T-cell (primary cell): ENCODE measurements at regions not wholly inside any gene's neighbourhood (a gene's known extent, or its start where the extent isn't known, plus 50 kb on each side); places are given as distances from the start of the nearest gene placed in this dataset.

Experiments used
- ATAC-seq, 4 experiments: fragments of 200-7000 bp in 3 of 4; fragments of 150-1000 bp in 1 of 4; cut with Tn5 transposase; replicated peaks in 1 of 4; 1 replicate in 3 of 4; 2 replicates in 1 of 4; pipeline ENCODE4 v1.10.0; 2021; ENCODE audit warnings: moderate library complexity in 3 of 4, mild to moderate bottlenecking in 2 of 4, moderate number of reproducible peaks in 1 of 4
- CTCF ChIA-PET, 2 donors: fragments of 300-600 bp; sonication (Branson Sonifier 250); formaldehyde crosslinking; loops; one replicate each; lab custom pipeline; 2022; ENCODE audit warnings: antibody characterized with exemption in 2 of 2; lab: Charles Lee
- POLR2A ChIA-PET, 2 donors: fragments of 300-600 bp; sonication (Branson Sonifier 250); formaldehyde crosslinking; loops; one replicate each; lab custom pipeline; 2022; ENCODE audit warnings: antibody characterized with exemption in 2 of 2; lab: Charles Lee
- DNase-seq, 35 experiments: peaks; one replicate each; pipeline versions ENCODE4 v3.0.0 to v3.0.0-alpha.2; 2013 to 2023
- H3K27ac ChIP-seq: one replicate; pipeline ENCODE4 v1.5.1; 2013; ENCODE audit warnings: low read length
- H3K27me3 ChIP-seq, 2 experiments: replicated peaks in 1 of 2; 1 replicate in 1 of 2; 2 replicates in 1 of 2; pipeline versions ENCODE4 v1.6.1 to v1.7.0; 2013; ENCODE audit warnings: low read length in 1 of 2, mixed read lengths in 1 of 2; ENCODE audit not compliant: control insufficient read depth in 2 of 2, insufficient read depth in 2 of 2; ENCODE audit errors: extremely low read depth in 1 of 2
- H3K36me3 ChIP-seq, 2 donors: 1 replicate in 1 of 2; 2 replicates in 1 of 2; pipeline versions ENCODE4 v1.6.1 to v1.7.0; 2013; ENCODE audit warnings: low read length in 1 of 2; ENCODE audit not compliant: control insufficient read depth in 2 of 2, insufficient read depth in 1 of 2; ENCODE audit errors: extremely low read depth in 1 of 2
- H3K4me1 ChIP-seq, 2 experiments: 1 replicate in 1 of 2; 2 replicates in 1 of 2; pipeline versions ENCODE4 v1.6.1 to v1.7.0; 2013; ENCODE audit warnings: low read length in 2 of 2, mixed read lengths in 1 of 2; ENCODE audit not compliant: insufficient read depth in 2 of 2, control insufficient read depth in 1 of 2; ENCODE audit errors: extremely low read depth in 1 of 2
- H3K4me3 ChIP-seq, 2 donors: 1 replicate in 1 of 2; 2 replicates in 1 of 2; pipeline versions ENCODE4 v1.5.1 to v1.7.0; 2013; ENCODE audit warnings: mild to moderate bottlenecking in 2 of 2, low read length in 1 of 2, moderate library complexity in 1 of 2; ENCODE audit not compliant: control insufficient read depth in 1 of 2; ENCODE audit errors: extremely low read depth in 1 of 2
- H3K9me3 ChIP-seq: 2 replicates; pipeline ENCODE4 v1.7.0; 2013
- H3K27ac Mint-ChIP-seq, 2 donors: one replicate each; pipeline ENCODE4 v1.8.0; 2020 to 2021; ENCODE audit warnings: mild to moderate bottlenecking in 2 of 2, mixed read lengths in 2 of 2
- H3K27me3 Mint-ChIP-seq, 2 donors: one replicate each; pipeline ENCODE4 v1.8.0; 2021 to 2022; ENCODE audit warnings: mixed read lengths in 2 of 2
- H3K36me3 Mint-ChIP-seq: one replicate; pipeline ENCODE4 v1.8.0; 2021; ENCODE audit warnings: mixed read lengths
- H3K4me1 Mint-ChIP-seq, 3 donors: one replicate each; pipeline ENCODE4 v1.8.0; 2020 to 2022; ENCODE audit warnings: mixed read lengths in 3 of 3, mild to moderate bottlenecking in 1 of 3
- H3K4me3 Mint-ChIP-seq, 3 donors: one replicate each; pipeline ENCODE4 v1.8.0; 2020 to 2022; ENCODE audit warnings: mild to moderate bottlenecking in 3 of 3, mixed read lengths in 3 of 3, moderate library complexity in 3 of 3
- H3K9me3 Mint-ChIP-seq, 3 donors: one replicate each; pipeline ENCODE4 v1.8.0; 2020 to 2022; ENCODE audit warnings: mixed read lengths in 3 of 3
- WGBS: methylation state at CpG from one replicate; pipeline ENCODE4 v1.1.5; 2013; ENCODE audit warnings: missing lambda C conversion rate; ENCODE audit not compliant: insufficient coverage; 5-methylcytosine and 5-hydroxymethylcytosine counted together

- no CpG with 5 or more reads among the region's 1 CpG for WGBS
- H3K4me1 ChIP-seq, result no peaks in the 10 kb centered on the region
- ChIA-PET POLR2A (no interaction called here), CTCF (no interaction called here)
- no peaks in the 10 kb centered on the region for H3K27me3 ChIP-seq
- no peak overlapping the region for H3K27ac ChIP-seq
- Mint-ChIP-seq H3K4me1 (no peaks in the 10 kb centered on the region), H3K27ac (no peak overlapping the region), H3K27me3 (no peaks in the 10 kb centered on the region), H3K4me3 (no peak overlapping the region), H3K9me3 (peaks cover 3 to 22% (median 18%) of the 10 kb centered on the region in 3 donors), H3K36me3 (no peaks in the 10 kb centered on the region)
- DNase-seq (no peak), ATAC-seq (no peak)
- no peak overlapping the region for H3K4me3 ChIP-seq
- no peaks in the 10 kb centered on the region for H3K9me3 ChIP-seq
- no peaks in the 10 kb centered on the region for H3K36me3 ChIP-seq
Observed at GRCh38 chr6:95417856-95418255, 159.5 kb upstream of the MANEA start.

GRCh38 chr6:95420792-95421191 lies 156.5 kb upstream of the MANEA start:
- no peak overlapping the region for H3K27ac ChIP-seq
- no peak overlapping the region for H3K4me3 ChIP-seq
- ChIA-PET POLR2A (no interaction called here), CTCF (no interaction called here)
- H3K4me1 ChIP-seq, result no peaks in the 10 kb centered on the region
- no peaks in the 10 kb centered on the region for H3K9me3 ChIP-seq
- Mint-ChIP-seq H3K27me3 (peaks cover 4% of the 10 kb centered on the region in 2 donors), H3K4me3 (no peak overlapping the region), H3K36me3 (no peaks in the 10 kb centered on the region), H3K4me1 (no peaks in the 10 kb centered on the region), H3K27ac (no peak overlapping the region), H3K9me3 (peaks cover 3 to 22% (median 18%) of the 10 kb centered on the region in 3 donors)
- DNase-seq (no peak), ATAC-seq (no peak)
- H3K27me3 ChIP-seq, result no peaks in the 10 kb centered on the region
- no peaks in the 10 kb centered on the region for H3K36me3 ChIP-seq

DNA sequence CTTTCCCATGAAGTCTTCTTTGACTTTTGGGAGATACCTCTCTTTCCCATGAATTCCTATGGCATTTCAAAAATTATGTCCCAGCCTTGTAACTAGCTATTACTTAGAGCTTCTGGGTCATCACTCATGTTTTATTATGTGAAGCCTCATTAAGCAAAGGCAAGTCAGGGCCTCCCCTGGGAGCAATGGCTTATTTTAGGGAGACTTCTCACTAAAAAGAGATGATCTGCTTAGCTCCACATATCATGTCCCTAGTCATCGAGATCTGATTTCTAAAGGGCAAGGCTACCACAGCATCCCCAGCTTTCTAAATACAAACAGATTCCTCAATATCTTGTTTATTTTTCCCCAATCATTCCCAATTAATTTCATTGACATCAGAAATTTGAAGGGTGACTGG lies 154.0 kb upstream of the MANEA start:
- Mint-ChIP-seq H3K9me3 (peaks cover 0 to 22% (median 18%) of the 10 kb centered on the region in 3 donors), H3K4me1 (no peaks in the 10 kb centered on the region), H3K27ac (no peak overlapping the region), H3K27me3 (peaks cover 4% of the 10 kb centered on the region in 2 donors), H3K4me3 (no peak overlapping the region), H3K36me3 (no peaks in the 10 kb centered on the region)
- WGBS, result no CpG with 5 or more reads among the region's 1 CpG
- POLR2A ChIA-PET, result no interaction called here
- ATAC-seq (no peak), DNase-seq (no peak)
- Histone ChIP-seq H3K9me3 (no peaks in the 10 kb centered on the region), H3K4me1 (no peaks in the 10 kb centered on the region), H3K36me3 (no peaks in the 10 kb centered on the region), H3K27ac (no peak overlapping the region), H3K27me3 (no peaks in the 10 kb centered on the region), H3K4me3 (no peak overlapping the region)
- CTCF ChIA-PET, result no interaction called here

- Histone ChIP-seq H3K4me3 (no peak overlapping the region), H3K36me3 (no peaks in the 10 kb centered on the region), H3K4me1 (no peaks in the 10 kb centered on the region), H3K9me3 (no peaks in the 10 kb centered on the region), H3K27me3 (no peaks in the 10 kb centered on the region), H3K27ac (no peak overlapping the region)
- H3K9me3 Mint-ChIP-seq, result no peaks in the 10 kb centered on the region
- DNase-seq (peak in 23 of 35 experiments; percentile 2 to 47 (median 15)), ATAC-seq (peak in 1 of 4 experiments; percentile 31)
- no peak overlapping the region for H3K27ac Mint-ChIP-seq
- WGBS, result no CpG with 5 or more reads among the region's 2 CpGs
- ChIA-PET CTCF (no interaction called here), POLR2A (no interaction called here)
- no peaks in the 10 kb centered on the region for H3K36me3 Mint-ChIP-seq
- H3K4me3 Mint-ChIP-seq, result no peak overlapping the region
- H3K27me3 Mint-ChIP-seq, result no peaks in the 10 kb centered on the region
- H3K4me1 Mint-ChIP-seq, result no peaks in the 10 kb centered on the region
Observed at GRCh38 chr6:95431637-95432228, 145.6 kb upstream of the MANEA start.

GRCh38 chr6:95439741-95440140 lies 137.6 kb upstream of the MANEA start:
- H3K27me3 ChIP-seq, result no peaks in the 10 kb centered on the region
- H3K36me3 ChIP-seq, result no peaks in the 10 kb centered on the region
- Mint-ChIP-seq H3K4me1 (no peaks in the 10 kb centered on the region), H3K27ac (no peak overlapping the region), H3K9me3 (no peaks in the 10 kb centered on the region), H3K4me3 (no peak overlapping the region), H3K36me3 (no peaks in the 10 kb centered on the region), H3K27me3 (peaks cover 0 to 2% of the 10 kb centered on the region in 2 donors)
- 100% methylated on average over 1 of the region's 2 CpGs for WGBS
- no peak overlapping the region for H3K27ac ChIP-seq
- DNase-seq (no peak), ATAC-seq (no peak)
- H3K4me3 ChIP-seq, result no peak overlapping the region
- no peaks in the 10 kb centered on the region for H3K4me1 ChIP-seq
- H3K9me3 ChIP-seq, result no peaks in the 10 kb centered on the region
- CTCF ChIA-PET, result no interaction called here
- POLR2A ChIA-PET, result no interaction called here

DNA sequence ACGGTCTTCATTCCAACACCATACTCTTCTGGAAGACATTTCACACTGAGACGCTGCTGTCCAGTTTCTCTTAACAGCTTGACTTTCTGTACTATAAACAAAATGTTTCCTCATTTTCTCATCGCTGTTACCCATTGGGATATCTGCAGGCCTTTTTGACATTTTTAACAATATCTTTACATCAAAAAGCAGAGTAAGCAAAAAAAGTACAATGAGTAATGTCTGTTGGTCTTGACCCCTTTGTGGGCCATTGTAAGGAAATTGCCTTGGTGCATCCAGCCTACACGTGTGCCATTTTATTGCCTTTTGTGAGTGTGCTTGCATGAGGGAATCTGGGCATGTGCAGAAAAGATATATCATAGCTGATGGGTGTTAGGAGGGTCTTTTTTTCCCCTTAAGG lies 129.1 kb upstream of the MANEA start:
- Mint-ChIP-seq H3K36me3 (no peaks in the 10 kb centered on the region), H3K4me1 (no peaks in the 10 kb centered on the region), H3K27ac (no peak overlapping the region), H3K9me3 (peaks cover 0 to 5% (median 0%) of the 10 kb centered on the region in 3 donors), H3K4me3 (no peak overlapping the region), H3K27me3 (no peaks in the 10 kb centered on the region)
- ATAC-seq (no peak), DNase-seq (no peak)
- Histone ChIP-seq H3K4me3 (no peak overlapping the region), H3K27ac (no peak overlapping the region), H3K27me3 (no peaks in the 10 kb centered on the region), H3K9me3 (no peaks in the 10 kb centered on the region), H3K4me1 (no peaks in the 10 kb centered on the region), H3K36me3 (no peaks in the 10 kb centered on the region)
- 70% methylated on average over 2 of the region's 4 CpGs for WGBS
- ChIA-PET POLR2A (no interaction called here), CTCF (interaction anchor here in 1 of 2 donors (0.5 kb wide), 1 partner anchor 532 kb away, joined by 6 read pairs; no protein-coding TSS in a partner anchor)

DNA sequence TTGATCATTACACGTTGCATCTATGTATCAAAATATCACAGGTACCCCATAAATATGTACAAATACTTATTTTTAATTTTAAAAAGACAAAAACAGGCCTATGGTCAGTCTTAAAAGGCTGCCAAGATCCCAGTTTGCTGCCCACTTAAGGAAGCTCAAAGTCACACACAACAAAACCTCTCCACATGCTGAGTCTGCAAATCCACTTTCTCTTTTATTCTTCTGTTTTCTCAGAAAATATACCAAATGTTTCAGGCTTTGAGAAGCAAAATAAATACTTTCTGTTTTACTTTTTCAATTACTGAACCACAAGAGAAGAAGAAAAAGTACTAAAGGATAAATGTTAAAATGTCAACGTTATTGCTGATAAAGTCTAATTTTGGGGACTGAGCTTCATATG lies 107.8 kb upstream of the MANEA start:
- Histone ChIP-seq H3K9me3 (no peaks in the 10 kb centered on the region), H3K27me3 (peaks cover 0 to 5% of the 10 kb centered on the region in 2 experiments), H3K36me3 (no peaks in the 10 kb centered on the region), H3K4me3 (no peak overlapping the region), H3K4me1 (no peaks in the 10 kb centered on the region), H3K27ac (no peak overlapping the region)
- POLR2A ChIA-PET, result no interaction called here
- no peak overlapping the region for H3K27ac Mint-ChIP-seq
- DNase-seq, result no peak
- no peak overlapping the region for H3K4me3 Mint-ChIP-seq
- ATAC-seq, result no peak
- CTCF ChIA-PET, result no interaction called here
- H3K4me1 Mint-ChIP-seq, result no peaks in the 10 kb centered on the region
- H3K9me3 Mint-ChIP-seq, result no peaks in the 10 kb centered on the region
- peaks cover 4 to 10% of the 10 kb centered on the region in 2 donors for H3K27me3 Mint-ChIP-seq
- no peaks in the 10 kb centered on the region for H3K36me3 Mint-ChIP-seq
- WGBS, result 80% methylated on average over 1 of the region's 2 CpGs
